ENCODE measurements at regions not wholly inside any gene's neighbourhood (a gene's known extent, or its start where the extent isn't known, plus 50 kb on each side); places are given as distances from the start of the nearest gene placed in this dataset.

GRCh38 chr16:47781673-47782072, 320.5 kb downstream of the PHKB start:
- Histone ChIP-seq H3K27me3 (ENCODE audit: control insufficient read depth, insufficient read depth, low read length) (peaks cover 2% of the 10 kb centered on the region), H3K4me3 (ENCODE audit: low read depth, low read length) (no peak overlapping the region), H3K36me3 (ENCODE audit: control insufficient read depth, insufficient read depth, low read length) (no peaks in the 10 kb centered on the region)
- no peak for DNase-seq (ENCODE audit: low read depth)
- no peak for TF ChIP-seq CTCF (IDR thresholded peaks at IDR 0.05; ENCODE audit: insufficient read depth, low read length, poor library complexity, severe bottlenecking)

- H3K4me3 ChIP-seq (ENCODE audit: low read depth, low read length), result no peak overlapping the region
- H3K27me3 ChIP-seq (ENCODE audit: control insufficient read depth, insufficient read depth, low read length), result peaks cover 2% of the 10 kb centered on the region
- H3K36me3 ChIP-seq (ENCODE audit: control insufficient read depth, insufficient read depth, low read length), result no peaks in the 10 kb centered on the region
- TF ChIP-seq CTCF (IDR thresholded peaks at IDR 0.05; ENCODE audit: insufficient read depth, low read length, poor library complexity, severe bottlenecking), result no peak
- no peak for DNase-seq (ENCODE audit: low read depth)
Observed at GRCh38 chr16:47780213-47780875, 319.2 kb downstream of the PHKB start.

GRCh38 chr16:47779201-47780016, 318.3 kb downstream of the PHKB start:
- DNase-seq (ENCODE audit: low read depth), result no peak
- no peak for TF ChIP-seq CTCF (IDR thresholded peaks at IDR 0.05; ENCODE audit: insufficient read depth, low read length, poor library complexity, severe bottlenecking)
- Histone ChIP-seq H3K4me3 (ENCODE audit: low read depth, low read length) (no peak overlapping the region), H3K36me3 (ENCODE audit: control insufficient read depth, insufficient read depth, low read length) (no peaks in the 10 kb centered on the region), H3K27me3 (ENCODE audit: control insufficient read depth, insufficient read depth, low read length) (peaks cover 2% of the 10 kb centered on the region)

- no peaks in the 10 kb centered on the region for H3K36me3 ChIP-seq (ENCODE audit: control insufficient read depth, insufficient read depth, low read length)
- H3K4me3 ChIP-seq (ENCODE audit: low read depth, low read length), result no peak overlapping the region
- no peak for TF ChIP-seq CTCF (IDR thresholded peaks at IDR 0.05; ENCODE audit: insufficient read depth, low read length, poor library complexity, severe bottlenecking)
- DNase-seq (ENCODE audit: low read depth), result no peak
- no peaks in the 10 kb centered on the region for H3K27me3 ChIP-seq (ENCODE audit: control insufficient read depth, insufficient read depth, low read length)
Observed at GRCh38 chr16:47778106-47778801, 317.1 kb downstream of the PHKB start.

GRCh38 chr16:47777220-47777619, 316.1 kb downstream of the PHKB start:
- Histone ChIP-seq H3K27me3 (ENCODE audit: control insufficient read depth, insufficient read depth, low read length) (no peaks in the 10 kb centered on the region), H3K4me3 (ENCODE audit: low read depth, low read length) (no peak overlapping the region), H3K36me3 (ENCODE audit: control insufficient read depth, insufficient read depth, low read length) (no peaks in the 10 kb centered on the region)
- no peak for TF ChIP-seq CTCF (IDR thresholded peaks at IDR 0.05; ENCODE audit: insufficient read depth, low read length, poor library complexity, severe bottlenecking)
- no peak for DNase-seq (ENCODE audit: low read depth)

Measured in kidney epithelial cell (primary cell).